ENCODE measurements at regions not wholly inside any gene's neighbourhood (a gene's known extent, or its start where the extent isn't known, plus 50 kb on each side); places are given as distances from the start of the nearest gene placed in this dataset.

DNA sequence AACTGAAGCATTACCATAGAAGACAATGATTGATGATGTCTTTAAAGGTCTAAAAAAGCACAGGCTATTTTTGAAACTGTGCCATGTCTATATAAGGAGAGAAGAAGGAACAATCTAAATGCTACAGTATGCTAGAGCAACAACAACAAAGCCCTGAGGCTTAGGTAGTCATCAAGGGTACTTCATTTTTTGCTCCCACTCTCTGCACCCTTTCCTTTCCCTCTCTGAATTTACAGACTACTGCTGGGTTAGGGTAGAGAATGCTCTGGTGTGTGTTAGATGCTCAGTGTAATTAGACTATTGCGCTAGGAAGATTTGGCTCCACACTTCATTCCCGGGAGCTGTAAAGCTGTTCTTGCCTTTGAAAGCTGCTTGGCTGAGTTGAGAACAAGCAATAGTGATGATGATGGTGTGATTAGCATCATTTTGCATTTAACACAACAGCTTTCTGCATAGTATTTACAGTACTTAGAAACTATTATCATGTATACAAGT, 1262.5 kb upstream of the CITED2 start:
- no peak for DNase-seq (ENCODE audit: low read depth in 2 of 3, low spot score in 1 of 3)

DNA sequence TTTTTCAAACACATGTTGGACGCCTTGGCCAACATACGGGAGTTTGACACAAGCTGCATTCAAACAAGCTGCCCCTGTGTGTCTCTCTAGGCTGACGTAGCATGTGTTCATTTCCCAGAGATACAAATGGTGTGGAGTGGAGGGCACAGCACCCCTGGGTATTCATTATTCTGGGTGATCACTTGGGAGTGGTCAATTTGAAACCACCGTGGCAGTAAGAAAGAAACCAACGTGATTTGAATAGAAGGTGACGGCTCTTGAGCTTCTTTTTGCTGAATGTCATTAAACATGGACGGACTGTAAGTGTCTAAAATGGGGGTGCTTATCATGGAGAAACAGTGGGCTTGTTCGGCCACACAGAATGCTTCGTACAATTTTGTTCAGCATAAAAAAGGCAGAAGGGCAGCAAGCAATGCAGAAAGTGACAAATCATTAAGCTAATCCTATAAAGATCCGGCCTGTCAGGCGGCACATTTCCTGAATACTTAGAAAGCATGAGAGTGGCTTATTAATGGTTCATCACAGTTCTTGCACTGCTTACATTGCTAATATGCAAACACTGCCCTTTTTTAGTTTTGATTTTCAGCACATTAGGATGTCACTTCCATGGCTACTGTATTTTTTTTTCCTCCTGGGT, 1261.9 kb upstream of the CITED2 start:
- no peak for DNase-seq (ENCODE audit: low read depth in 2 of 3, low spot score in 1 of 3)

DNA sequence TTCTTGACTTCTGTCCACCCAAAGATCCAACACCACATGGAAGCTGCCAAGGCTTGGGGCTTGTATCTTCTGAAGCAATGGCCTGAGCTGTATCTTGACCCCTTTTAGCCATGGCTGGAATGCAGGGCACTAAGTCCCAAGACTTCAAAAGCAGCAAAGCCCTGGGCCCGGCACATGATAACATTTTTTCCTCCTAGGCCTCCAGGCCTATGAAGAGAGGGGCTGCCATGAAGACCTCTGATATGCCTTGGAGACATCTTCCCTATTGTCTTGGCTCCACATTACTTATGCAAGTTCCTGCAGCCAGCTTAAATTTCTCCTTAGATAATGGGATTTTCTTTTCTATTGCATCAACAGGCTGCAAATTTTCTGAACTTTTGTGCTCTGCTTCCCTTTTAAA, 1252.6 kb upstream of the CITED2 start:
- DNase-seq (ENCODE audit: low read depth in 2 of 3, low spot score in 1 of 3) = no peak

DNA sequence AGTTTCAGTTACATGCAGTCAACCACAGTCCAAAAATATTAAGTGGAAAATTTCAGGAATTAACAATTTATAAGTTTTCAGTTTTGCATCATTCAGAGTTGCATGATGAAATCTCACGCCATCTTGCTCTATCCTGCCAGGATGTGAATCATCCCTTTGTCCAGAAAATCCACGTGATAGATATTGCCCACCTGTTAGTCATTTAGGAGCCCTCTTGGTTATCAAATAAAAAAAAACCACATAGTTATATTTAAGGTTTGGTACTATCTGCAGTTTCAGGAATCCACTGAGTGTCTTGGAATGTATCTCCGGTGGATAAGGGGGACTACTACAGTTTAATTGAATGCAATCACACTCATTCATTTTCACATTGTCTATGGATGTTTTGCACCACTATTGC, 1249.0 kb upstream of the CITED2 start:
- DNase-seq (ENCODE audit: low read depth in 2 of 3, low spot score in 1 of 3) = no peak

DNA sequence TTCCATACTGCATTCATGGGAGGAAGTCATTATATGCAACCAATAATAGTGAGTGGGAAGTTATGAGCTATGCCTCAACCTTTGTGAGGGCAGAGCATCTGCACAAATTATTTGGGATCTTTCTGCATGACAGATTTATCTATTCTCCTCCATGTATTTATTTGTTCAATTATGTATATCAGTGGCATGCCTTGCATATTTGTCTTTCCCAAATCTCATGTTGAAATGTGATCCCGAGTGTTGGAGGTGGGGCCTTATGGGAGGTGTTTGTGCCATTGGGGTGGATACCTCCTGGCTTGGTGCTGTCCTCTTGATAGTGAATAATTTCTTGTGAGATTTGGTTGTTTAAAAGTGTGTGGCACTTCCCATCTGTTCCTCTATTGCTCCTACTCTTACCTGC, 1246.0 kb upstream of the CITED2 start:
- DNase-seq (ENCODE audit: low read depth in 2 of 3, low spot score in 1 of 3) = no peak

DNA sequence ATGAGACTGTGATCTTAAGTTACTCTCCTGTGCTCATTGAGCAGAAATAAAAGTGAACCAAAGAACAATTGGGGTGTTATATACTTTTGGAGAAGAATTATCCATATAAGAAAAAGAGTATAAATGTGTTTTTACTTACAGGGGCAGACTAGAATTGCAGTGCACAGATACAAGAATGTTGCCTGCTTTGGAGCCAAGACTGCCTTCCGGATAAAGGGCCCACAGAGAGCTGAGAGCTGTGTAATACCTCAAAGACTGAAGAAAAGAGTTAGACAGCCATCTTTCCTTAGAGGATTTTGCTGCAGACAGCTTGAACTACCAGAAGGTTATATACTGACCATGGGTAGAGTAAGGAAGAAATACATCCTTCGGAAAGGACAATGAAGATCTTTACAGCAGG, 1235.5 kb upstream of the CITED2 start:
- DNase-seq (ENCODE audit: low read depth in 2 of 3, low spot score in 1 of 3) = no peak

DNA sequence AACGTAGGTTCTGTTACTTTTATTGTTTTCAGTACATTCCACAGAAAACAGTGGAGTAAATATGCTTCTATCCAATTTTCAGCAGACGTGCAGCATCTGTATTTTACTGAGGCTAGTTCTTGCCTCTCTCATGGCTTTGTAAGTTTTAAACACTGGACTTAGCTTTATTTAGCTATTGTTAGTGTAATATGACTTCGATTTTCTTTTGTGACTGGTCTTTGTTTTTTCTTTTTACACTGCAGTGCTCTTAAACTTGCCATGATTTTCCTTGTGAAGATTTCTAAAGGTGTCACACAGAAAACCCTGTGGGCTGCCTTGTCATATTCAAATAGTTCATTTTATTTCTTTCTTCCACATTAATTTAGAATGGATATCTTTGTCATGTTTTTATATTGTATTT, 1234.9 kb upstream of the CITED2 start:
- no peak for DNase-seq (ENCODE audit: low read depth in 2 of 3, low spot score in 1 of 3)

DNA sequence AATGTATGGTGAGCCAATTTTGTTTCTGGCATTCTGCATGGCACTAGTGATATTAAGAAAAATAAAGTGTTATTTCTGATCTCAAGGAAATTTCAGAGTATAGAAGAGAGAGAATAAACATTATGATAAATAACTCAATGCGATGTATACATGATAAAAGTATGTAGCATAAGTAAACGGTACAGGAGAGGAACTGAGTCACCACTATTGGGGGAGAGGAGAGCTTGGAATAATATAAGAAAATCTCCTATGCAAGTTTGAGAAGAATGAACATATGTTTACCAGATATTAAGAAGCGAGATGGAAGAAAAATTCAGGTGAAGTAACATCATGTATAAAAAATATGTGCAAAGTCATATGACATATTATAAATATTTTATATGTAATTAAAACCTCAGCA, 1230.3 kb upstream of the CITED2 start:
- no peak for DNase-seq (ENCODE audit: low read depth in 2 of 3, low spot score in 1 of 3)

DNA sequence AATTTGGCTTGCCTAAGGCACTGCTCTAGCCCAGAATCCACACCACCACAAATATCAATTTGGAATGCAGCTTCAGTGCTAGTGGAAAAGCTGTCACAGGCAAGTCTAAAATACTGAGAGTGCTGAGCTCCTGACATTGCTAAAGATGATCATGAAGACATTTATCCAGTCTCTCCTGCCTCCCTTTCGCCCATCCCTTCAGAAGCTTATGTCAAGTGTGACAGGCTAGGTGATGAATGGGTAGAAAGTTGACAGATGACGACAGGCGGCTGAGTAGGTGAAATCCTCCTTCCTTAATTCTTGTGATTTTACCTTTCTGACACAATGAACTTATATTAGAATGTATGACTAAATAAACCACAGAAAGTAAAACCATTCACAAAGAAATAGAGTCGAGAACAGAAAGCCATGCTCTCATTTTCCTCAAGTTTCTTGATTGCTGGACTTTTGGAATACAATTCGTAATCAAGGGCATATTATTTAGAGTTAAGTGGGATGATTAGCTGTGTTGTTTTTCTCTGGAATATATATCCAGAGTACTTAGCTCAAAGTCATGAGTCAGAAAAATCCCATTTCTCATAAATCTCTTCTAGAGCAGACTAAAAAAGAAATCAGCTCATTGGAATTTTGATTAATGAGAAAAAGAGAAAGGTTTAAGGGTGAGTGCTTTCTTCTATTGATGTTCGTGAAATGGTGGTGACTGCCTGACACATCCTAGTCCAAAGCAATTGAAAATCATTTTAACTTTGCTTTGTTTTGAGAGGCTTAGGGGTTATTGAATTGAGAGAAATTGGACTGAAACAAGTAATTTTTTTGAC, 1228.2 kb upstream of the CITED2 start:
- no peak for DNase-seq (ENCODE audit: low read depth in 2 of 3, low spot score in 1 of 3)

DNA sequence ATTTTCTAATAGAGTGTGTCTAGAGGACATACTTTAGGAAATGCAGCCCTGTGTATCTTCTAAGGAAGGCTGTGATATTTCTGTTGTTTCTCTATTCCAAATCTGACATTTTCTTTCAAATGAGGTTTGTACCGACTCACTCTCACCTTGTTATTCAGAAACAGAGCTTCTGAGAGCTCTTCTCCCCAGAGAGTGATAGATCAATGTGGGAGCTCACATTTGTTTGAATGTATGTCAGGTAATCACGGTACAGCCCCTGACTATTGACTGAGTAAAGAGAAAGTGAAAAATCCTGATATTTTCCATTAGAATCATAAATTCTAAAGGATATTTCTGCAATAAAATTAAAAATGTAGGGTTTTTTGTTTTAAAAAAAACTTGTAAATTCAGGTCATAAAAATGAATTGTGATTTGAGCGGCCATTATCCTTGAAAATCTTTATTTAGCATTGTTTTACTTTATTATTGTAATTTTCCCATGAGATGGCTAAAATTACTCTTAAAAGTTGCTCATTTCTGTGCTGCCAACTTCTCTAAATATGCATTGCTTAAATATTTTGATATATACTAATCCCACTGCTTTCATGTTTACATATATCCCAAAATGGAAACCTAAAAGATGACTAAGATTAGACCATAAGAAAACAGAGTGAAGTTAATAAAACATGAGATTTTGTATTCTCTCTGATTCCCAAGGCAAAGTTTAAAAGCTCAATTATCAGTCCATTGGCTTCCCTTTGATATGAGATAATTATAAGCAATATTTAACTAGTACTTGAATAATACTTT, 1226.8 kb upstream of the CITED2 start:
- no peak for DNase-seq (ENCODE audit: low read depth in 2 of 3, low spot score in 1 of 3)

DNA sequence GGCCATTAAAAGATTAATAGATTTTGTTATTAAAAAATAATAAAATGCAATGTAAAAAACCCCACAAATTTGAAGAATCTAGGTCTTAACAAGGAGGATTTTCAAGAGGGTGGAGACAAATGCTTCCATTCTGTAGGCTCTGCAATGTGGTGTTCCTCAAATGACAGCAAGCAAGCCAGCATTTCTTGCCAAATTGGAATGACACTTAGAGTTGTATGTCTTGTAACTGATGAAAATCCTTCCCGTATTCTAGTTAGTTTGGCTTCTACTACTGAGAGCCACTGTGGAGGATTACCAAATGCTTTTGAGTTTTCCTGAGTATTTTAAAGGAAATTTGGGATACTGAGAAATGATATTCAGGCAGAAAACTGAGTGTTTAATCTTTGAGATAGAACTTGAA, 1225.5 kb upstream of the CITED2 start:
- no peak for DNase-seq (ENCODE audit: low read depth in 2 of 3, low spot score in 1 of 3)

DNA sequence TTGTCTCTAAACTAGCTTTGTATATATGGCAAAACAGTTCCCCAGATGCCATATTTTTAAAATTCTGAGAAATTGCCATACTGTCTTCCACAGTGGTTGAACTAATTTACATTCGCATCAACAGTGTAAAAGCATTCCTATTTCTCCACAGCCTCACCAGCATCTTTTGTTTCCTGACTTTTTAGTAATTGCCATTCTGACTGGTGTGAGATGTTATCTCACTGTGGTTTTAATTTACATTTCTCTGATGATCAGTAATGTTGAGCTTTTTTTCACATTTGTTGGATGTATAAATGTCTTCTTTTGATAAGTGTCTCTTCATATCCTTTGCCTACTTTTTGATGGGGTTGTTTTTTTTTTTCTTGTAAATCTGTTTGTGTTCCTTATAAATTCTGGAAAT, 1222.7 kb upstream of the CITED2 start:
- DNase-seq (ENCODE audit: low read depth in 2 of 3, low spot score in 1 of 3) = no peak

DNA sequence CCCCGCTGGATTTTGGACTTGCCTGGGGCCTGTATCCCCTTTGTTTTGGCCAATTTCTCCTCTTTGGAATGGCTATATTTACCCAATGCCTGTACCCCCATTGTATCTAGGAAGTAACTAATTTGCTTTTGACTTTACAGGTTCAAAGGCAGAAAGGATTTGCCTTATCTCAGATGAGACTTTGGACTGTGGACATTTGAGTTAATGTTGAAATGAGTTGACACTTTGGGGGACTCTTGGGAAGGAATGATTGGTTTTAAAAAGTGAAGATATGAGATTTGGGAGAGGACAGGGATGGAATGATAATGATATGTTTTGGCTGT, 1220.3 kb upstream of the CITED2 start:
- no peak for DNase-seq (ENCODE audit: low read depth in 2 of 3, low spot score in 1 of 3)

DNA sequence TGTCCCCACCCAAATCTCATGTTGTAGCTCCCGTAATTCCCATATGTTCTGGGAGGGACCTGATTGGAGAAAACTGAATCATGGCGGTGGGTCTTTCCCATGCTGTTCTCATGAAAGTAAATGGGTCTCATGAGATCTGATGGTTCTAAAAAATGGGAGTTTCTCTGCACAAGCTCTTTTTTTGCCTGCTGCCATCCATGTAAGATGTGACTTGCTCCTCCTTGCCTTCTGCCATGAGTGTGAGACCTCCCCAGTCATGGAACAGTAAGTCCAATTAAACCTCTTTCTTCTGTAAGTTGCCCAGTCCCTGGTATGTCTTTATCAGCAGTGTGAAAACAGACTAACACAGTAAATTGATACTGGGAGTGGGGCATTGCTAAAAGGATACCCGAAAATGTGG, 1218.4 kb upstream of the CITED2 start:
- DNase-seq (ENCODE audit: low read depth in 2 of 3, low spot score in 1 of 3) = no peak

DNA sequence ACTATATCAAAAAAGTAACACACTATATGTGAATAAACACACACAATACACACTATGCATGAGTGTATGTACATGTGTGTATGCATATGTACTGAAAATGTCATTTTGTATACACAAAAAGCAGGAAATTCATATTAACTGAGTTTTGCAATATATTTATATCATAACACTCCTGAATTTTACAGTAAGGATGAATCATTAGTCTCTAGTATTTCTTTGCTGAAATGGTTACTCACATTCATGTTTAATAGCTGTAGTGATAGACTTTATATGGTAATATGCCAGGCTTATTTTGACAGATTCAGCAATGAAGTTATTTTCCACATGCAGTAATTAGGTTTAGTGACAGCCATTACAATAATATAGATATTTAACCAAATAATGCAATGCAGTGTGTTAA, 1216.2 kb upstream of the CITED2 start:
- no peak for DNase-seq (ENCODE audit: low read depth in 2 of 3, low spot score in 1 of 3)

DNA sequence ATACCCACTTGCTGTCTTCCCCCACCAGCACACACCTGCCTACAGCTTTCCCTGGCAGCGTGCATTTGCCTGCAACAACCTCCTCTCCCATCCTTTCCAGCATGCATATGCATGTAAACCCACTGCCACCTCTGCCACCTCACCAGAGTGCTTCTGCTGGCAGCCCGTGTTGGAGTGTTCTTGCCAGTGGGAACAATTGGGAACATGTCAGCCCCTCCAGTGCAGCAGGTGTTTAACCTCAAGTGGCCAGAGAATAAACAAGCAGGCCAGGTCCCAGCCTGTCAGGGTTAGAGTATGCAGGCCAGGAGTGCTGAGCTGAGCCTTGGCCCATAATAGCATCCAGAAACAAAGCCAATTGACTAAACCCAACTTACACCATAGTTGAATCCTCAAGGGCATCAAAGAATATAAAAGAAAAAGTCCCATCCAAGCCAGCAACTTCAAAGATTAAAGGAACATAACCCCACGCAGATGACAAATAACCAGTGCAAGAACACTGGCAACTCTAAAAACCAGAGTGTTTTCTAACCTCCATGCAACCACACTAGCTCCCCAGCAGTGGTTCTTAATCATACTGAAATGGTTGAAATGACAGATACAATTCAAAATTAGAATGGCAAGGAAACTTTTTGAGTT, 1212.1 kb upstream of the CITED2 start:
- DNase-seq (ENCODE audit: low read depth in 2 of 3, low spot score in 1 of 3) = peak in 1 of 3 donors; percentile 13

DNA sequence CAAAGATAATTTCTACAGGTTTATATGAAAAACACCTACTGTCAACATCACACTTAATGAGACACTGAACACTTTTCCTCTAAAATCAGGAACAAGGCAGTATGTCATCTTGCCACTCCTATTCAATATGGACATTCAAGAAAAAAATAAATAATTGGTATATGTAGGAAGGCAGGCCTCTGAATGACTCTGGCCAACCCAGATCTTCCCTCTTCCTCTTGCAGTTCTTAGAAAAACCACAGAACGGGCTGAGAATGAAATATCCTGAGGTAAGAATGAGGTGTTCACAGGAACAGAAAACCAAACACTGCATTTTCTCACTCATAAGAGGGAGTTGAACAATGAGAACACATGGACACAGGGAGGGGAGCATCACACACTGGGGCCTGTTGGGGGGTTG, 1207.2 kb upstream of the CITED2 start:
- DNase-seq (ENCODE audit: low read depth in 2 of 3, low spot score in 1 of 3) = no peak

DNA sequence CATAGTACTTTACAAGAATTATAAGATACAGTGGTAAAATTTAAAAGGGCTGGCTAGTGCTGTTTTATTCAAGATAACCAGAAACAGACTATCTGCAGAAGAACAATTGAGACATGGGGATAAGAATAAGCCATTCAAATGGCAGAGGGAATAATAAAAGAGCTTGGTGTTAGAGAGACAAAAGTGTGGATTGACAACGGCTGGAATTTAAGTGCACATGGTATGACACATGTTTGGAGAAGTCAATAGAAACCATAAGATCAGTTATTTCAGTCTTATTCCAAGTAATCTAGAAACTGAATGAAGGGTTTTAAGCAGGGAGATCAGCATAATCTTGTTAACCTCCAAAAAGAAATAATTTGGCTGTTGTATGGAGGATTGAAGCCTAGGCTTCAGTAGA, 1205.5 kb upstream of the CITED2 start:
- no peak for DNase-seq (ENCODE audit: low read depth in 2 of 3, low spot score in 1 of 3)

DNA sequence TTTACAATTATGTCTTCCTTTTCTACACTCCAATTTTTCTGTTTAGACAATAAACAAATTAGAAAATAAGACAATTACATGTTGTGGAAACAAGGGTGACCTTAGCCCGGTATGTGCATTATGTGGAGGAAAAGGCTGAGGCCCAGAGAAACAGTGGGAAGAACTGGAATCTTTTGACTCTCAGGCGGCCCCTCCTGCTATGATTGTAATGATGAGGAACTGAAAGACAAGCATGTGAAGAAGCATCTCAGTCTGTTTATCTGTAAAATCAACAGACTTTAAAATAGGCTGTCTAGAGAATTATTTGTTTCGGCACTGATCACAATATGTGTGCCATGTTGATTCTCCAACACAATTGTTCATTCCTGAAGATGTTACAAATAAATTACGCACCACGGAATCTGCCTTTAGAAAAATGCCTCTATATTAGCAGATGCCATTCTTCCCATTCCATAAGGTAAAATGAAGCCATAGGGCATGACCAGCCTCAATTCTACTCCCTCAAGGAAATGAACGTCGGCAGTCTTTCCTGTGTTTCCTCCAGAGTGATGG, 1201.6 kb upstream of the CITED2 start:
- no peak for DNase-seq (ENCODE audit: low read depth in 2 of 3, low spot score in 1 of 3)

DNA sequence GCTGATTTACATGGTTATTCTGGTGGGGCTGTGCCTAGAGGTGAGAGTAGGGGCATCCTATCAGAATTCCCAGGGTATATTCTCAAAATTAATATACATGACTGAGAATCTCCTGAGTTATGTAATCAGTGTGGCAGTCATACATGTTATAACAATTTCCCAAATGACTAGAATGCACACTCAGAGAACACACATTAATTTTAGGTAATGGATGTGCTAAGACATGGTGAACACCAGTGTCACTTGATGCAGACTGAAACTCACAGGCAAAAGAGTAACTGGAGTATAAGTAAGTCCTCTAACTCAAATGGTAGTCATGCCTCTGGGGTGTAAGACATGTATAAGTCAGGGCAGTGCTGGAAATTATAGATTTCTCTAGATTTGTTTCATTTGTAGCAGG, 1198.4 kb upstream of the CITED2 start:
- no peak for DNase-seq (ENCODE audit: low read depth in 2 of 3, low spot score in 1 of 3)

DNA sequence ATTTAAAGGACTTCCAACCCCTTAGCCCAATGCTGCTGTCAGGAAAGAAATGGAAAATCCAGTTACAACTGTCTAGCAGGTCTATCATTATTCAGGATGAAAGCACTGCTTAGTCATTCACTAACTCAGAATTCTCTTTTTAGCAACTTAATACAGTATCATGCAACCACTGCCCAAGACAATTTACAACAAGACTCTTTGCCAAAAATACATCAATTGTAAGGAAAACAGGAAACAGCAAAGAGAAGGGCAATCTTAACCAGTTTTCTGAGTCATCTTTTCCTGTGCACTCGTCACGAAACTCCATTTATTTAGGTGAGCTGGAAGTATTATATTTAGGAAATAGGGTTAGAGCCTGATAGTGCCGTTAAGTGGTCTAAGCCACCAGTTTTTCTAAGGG, 1197.7 kb upstream of the CITED2 start:
- no peak for DNase-seq (ENCODE audit: low read depth in 2 of 3, low spot score in 1 of 3)

All from stimulated activated CD4-positive, alpha-beta T cell treated with anti-CD3 and anti-CD28 coated beads, Interleukin-12 subunit alpha, Interleukin-12 subunit beta, amount 100 ng/mL, for 48 hours (primary cell).